Mesendoderm (in vitro differentiated cells): ENCODE measurements at regions not wholly inside any gene's neighbourhood (a gene's known extent, or its start where the extent isn't known, plus 50 kb on each side); places are given as distances from the start of the nearest gene placed in this dataset.

ENCODE experiments used
- DNase-seq: peaks from one replicate; pipeline ENCODE4 v3.0.0; 2013
- H2AK5ac ChIP-seq: 2 replicates; pipeline ENCODE4 v1.6.1; 2013; ENCODE audit warnings: low read length, inconsistent platforms
- H2BK120ac ChIP-seq: 2 replicates; pipeline ENCODE4 v1.6.1; 2013; ENCODE audit warnings: low read depth, mild to moderate bottlenecking, low read length, moderate library complexity, mixed read lengths
- H2BK15ac ChIP-seq: replicated peaks from 2 replicates; pipeline ENCODE4 v1.6.1; 2013; ENCODE audit warnings: low read depth, mild to moderate bottlenecking, moderate library complexity
- H2BK5ac ChIP-seq: 2 replicates; pipeline ENCODE4 v1.6.1; 2013; ENCODE audit warnings: low read length, inconsistent platforms
- H3K18ac ChIP-seq: 2 replicates; pipeline ENCODE4 v1.6.1; 2013; ENCODE audit warnings: mild to moderate bottlenecking, low read length, mixed read lengths
- H3K23ac ChIP-seq: one replicate; pipeline ENCODE4 v1.6.1; 2013; ENCODE audit warnings: low read length
- H3K27ac ChIP-seq: 2 replicates; pipeline ENCODE4 v1.5.1; 2013; ENCODE audit warnings: low read depth, mild to moderate bottlenecking, inconsistent platforms, low read length, moderate library complexity
- H3K27me3 ChIP-seq: 2 replicates; pipeline ENCODE4 v1.6.1; 2013; ENCODE audit warnings: low read length, control low read depth, mild to moderate bottlenecking, inconsistent platforms; ENCODE audit not compliant: insufficient read depth, poor library complexity
- H3K36me3 ChIP-seq: 2 replicates; pipeline ENCODE4 v1.6.1; 2013; ENCODE audit warnings: low read length, inconsistent platforms; ENCODE audit not compliant: control insufficient read depth, insufficient read depth
- H3K4ac ChIP-seq: one replicate; pipeline ENCODE4 v1.6.1; 2013; ENCODE audit warnings: low read depth, mild to moderate bottlenecking, low read length, moderate library complexity
- H3K4me1 ChIP-seq: 2 replicates; pipeline ENCODE4 v1.6.1; 2013; ENCODE audit warnings: low read depth, low read length, inconsistent platforms; ENCODE audit not compliant: control insufficient read depth
- H3K4me2 ChIP-seq: 2 replicates; pipeline ENCODE4 v1.6.1; 2013; ENCODE audit warnings: low read length
- H3K4me3 ChIP-seq: 2 replicates; pipeline ENCODE4 v1.5.1; 2013; ENCODE audit warnings: mild to moderate bottlenecking, low read length
- H3K56ac ChIP-seq: one replicate; pipeline ENCODE4 v1.6.1; 2013; ENCODE audit warnings: low read length
- H3K79me1 ChIP-seq: 2 replicates; pipeline ENCODE4 v1.6.1; 2013; ENCODE audit warnings: low read length, inconsistent platforms
- H3K79me2 ChIP-seq: 2 replicates; pipeline ENCODE4 v1.6.1; 2013; ENCODE audit warnings: mild to moderate bottlenecking, low read length; ENCODE audit not compliant: control insufficient read depth, insufficient read depth
- H3K9ac ChIP-seq: 2 replicates; pipeline ENCODE4 v1.6.1; 2013; ENCODE audit warnings: low read length, inconsistent platforms
- H4K5ac ChIP-seq: one replicate; pipeline ENCODE4 v1.6.1; 2013; ENCODE audit warnings: low read length
- H4K8ac ChIP-seq: one replicate; pipeline ENCODE4 v1.6.1; 2013; ENCODE audit warnings: low read depth, mild to moderate bottlenecking, control low read depth, low read length, moderate library complexity
- WGBS: extraction: QIAGEN DNeasy Blood & Tissue Kit; methylation state at CpG from one replicate; pipeline ENCODE4 v1.1.7; 2013; ENCODE audit warnings: low lambda C conversion rate, missing lambda C conversion rate; ENCODE audit not compliant: insufficient coverage; ENCODE audit errors: extremely low coverage; 5-methylcytosine and 5-hydroxymethylcytosine counted together

- no peak overlapping the region for H3K23ac ChIP-seq
- no peak for DNase-seq
- no peak overlapping the region for H3K4me2 ChIP-seq
These were observed 148.9 kb upstream of the VSTM2B start for GRCh38 chr19:29376855-29377354.

GRCh38 chr19:29378126-29378525 is 147.7 kb upstream of the VSTM2B start:
- no peak overlapping the region for H3K27ac ChIP-seq
- no peak overlapping the region for H3K23ac ChIP-seq
- no peaks in the 10 kb centered on the region for H3K27me3 ChIP-seq
- H3K9ac ChIP-seq = no peak overlapping the region
- no peak overlapping the region for H3K4me3 ChIP-seq
- no CpG with 5 or more reads among the region's 4 CpGs for WGBS
- no peak overlapping the region for H2AK5ac ChIP-seq
- no peak overlapping the region for H2BK120ac ChIP-seq
- no peak overlapping the region for H4K8ac ChIP-seq
- H4K5ac ChIP-seq = no peak overlapping the region
- no peaks in the 10 kb centered on the region for H3K4me1 ChIP-seq
- no peaks in the 10 kb centered on the region for H3K36me3 ChIP-seq
- no peak overlapping the region for H3K4me2 ChIP-seq
- no peak overlapping the region for H3K18ac ChIP-seq
- no peak overlapping the region for H3K4ac ChIP-seq
- H2BK5ac ChIP-seq = no peak overlapping the region
- no peak overlapping the region for H2BK15ac ChIP-seq
- H3K79me1 ChIP-seq = no peaks in the 10 kb centered on the region
- DNase-seq = no peak
- H3K56ac ChIP-seq = no peak overlapping the region
- H3K79me2 ChIP-seq = no peaks in the 10 kb centered on the region

More at GRCh38 chr19:29376855-29377354, 148.9 kb upstream of the VSTM2B start:
- Histone ChIP-seq H4K5ac (no peak overlapping the region), H2BK120ac (no peak overlapping the region), H3K36me3 (no peaks in the 10 kb centered on the region), H3K79me1 (no peaks in the 10 kb centered on the region), H2BK5ac (no peak overlapping the region), H3K56ac (no peak overlapping the region), H2BK15ac (no peak overlapping the region), H3K4me3 (no peak overlapping the region), H3K18ac (no peak overlapping the region), H3K4me1 (no peaks in the 10 kb centered on the region), H4K8ac (no peak overlapping the region), H3K4ac (no peak overlapping the region), H3K27ac (no peak overlapping the region), H3K9ac (no peak overlapping the region), H2AK5ac (no peak overlapping the region), H3K79me2 (no peaks in the 10 kb centered on the region), H3K27me3 (no peaks in the 10 kb centered on the region)
- no CpG with 5 or more reads among the region's 5 CpGs for WGBS

DNA sequence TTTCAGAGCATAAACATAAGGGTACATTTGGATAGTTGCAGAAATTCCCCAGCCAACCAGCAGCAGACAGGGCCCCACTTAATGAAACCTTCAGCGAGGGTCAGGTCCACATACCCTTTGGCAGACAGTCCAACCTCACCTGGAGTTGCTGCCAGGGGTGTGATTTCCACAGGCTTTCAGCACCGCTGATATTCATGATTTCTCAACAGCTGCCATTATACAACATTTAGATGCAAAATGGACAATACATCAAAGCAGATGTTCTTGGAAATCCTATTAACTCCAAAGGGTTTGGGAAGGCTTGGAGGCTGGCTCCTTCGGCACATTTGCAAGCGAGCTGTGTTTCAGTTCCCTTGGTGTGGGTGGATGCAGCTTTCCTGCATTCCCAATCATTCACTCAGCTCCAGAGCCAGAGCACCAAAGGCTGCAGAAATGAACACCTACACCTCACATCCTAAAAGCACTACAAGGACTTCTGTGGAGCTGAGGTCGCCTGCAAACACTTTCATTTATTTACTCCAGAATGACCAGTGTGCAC is 147.2 kb upstream of the VSTM2B start:
- H3K4me3 ChIP-seq = no peak overlapping the region
- no peaks in the 10 kb centered on the region for H3K79me1 ChIP-seq
- no peak overlapping the region for H3K27ac ChIP-seq
- no peaks in the 10 kb centered on the region for H3K36me3 ChIP-seq
- H3K79me2 ChIP-seq = no peaks in the 10 kb centered on the region
- H2BK5ac ChIP-seq = no peak overlapping the region
- no peak overlapping the region for H3K4me2 ChIP-seq
- no peak overlapping the region for H3K9ac ChIP-seq
- no peak overlapping the region for H4K8ac ChIP-seq
- no CpG with 5 or more reads among the region's 5 CpGs for WGBS
- H3K56ac ChIP-seq = no peak overlapping the region
- no peaks in the 10 kb centered on the region for H3K4me1 ChIP-seq
- H3K18ac ChIP-seq = no peak overlapping the region
- no peak overlapping the region for H3K23ac ChIP-seq
- no peak overlapping the region for H3K4ac ChIP-seq
- H2BK15ac ChIP-seq = no peak overlapping the region
- DNase-seq = no peak
- no peak overlapping the region for H2BK120ac ChIP-seq
- no peak overlapping the region for H2AK5ac ChIP-seq
- no peak overlapping the region for H4K5ac ChIP-seq
- no peaks in the 10 kb centered on the region for H3K27me3 ChIP-seq

GRCh38 chr19:29379257-29380021 is 146.4 kb upstream of the VSTM2B start:
- no peak for DNase-seq
- no peak overlapping the region for H3K9ac ChIP-seq
- no CpG with 5 or more reads among the region's 13 CpGs for WGBS

DNA sequence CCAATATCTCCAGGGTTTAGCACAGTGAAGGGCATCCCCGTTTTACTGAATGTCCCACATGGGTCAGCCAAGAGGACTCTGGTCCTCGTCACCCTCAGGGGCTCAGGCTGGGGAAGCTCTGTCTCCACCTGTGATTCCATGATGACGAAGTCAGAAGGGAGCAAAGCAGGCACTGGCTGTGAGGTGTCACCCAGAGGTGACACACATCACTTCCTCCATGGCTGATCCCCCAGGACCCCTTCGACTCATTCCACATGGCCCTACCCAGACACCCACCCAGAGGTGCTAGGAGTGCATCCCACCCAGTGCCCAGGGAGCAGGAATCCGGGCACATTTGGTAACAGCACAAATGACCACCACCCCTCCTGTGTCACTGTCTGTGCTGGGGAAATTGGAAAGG is 145.2 kb upstream of the VSTM2B start:
- Histone ChIP-seq H3K18ac (no peak overlapping the region), H3K23ac (no peak overlapping the region), H3K27me3 (no peaks in the 10 kb centered on the region), H3K4me1 (no peaks in the 10 kb centered on the region), H3K36me3 (no peaks in the 10 kb centered on the region), H3K4me3 (no peak overlapping the region), H3K79me2 (no peaks in the 10 kb centered on the region), H3K9ac (no peak overlapping the region), H2BK15ac (no peak overlapping the region), H4K8ac (no peak overlapping the region), H2AK5ac (no peak overlapping the region), H2BK120ac (no peak overlapping the region), H3K4me2 (no peak overlapping the region), H4K5ac (no peak overlapping the region), H2BK5ac (no peak overlapping the region), H3K56ac (no peak overlapping the region), H3K79me1 (no peaks in the 10 kb centered on the region), H3K27ac (no peak overlapping the region), H3K4ac (no peak overlapping the region)
- DNase-seq = no peak
- no CpG with 5 or more reads among the region's 5 CpGs for WGBS

More at GRCh38 chr19:29379257-29380021, 146.4 kb upstream of the VSTM2B start:
- no peak overlapping the region for H3K27ac ChIP-seq
- no peaks in the 10 kb centered on the region for H3K79me1 ChIP-seq
- H3K27me3 ChIP-seq = no peaks in the 10 kb centered on the region
- H4K8ac ChIP-seq = no peak overlapping the region
- H3K4me1 ChIP-seq = no peaks in the 10 kb centered on the region
- H3K79me2 ChIP-seq = no peaks in the 10 kb centered on the region
- H2AK5ac ChIP-seq = no peak overlapping the region
- no peak overlapping the region for H3K4me3 ChIP-seq
- no peak overlapping the region for H3K56ac ChIP-seq
- no peak overlapping the region for H3K4me2 ChIP-seq
- H4K5ac ChIP-seq = no peak overlapping the region
- H3K23ac ChIP-seq = no peak overlapping the region
- H3K36me3 ChIP-seq = no peaks in the 10 kb centered on the region
- H3K18ac ChIP-seq = no peak overlapping the region
- H2BK15ac ChIP-seq = no peak overlapping the region
- H3K4ac ChIP-seq = no peak overlapping the region
- H2BK120ac ChIP-seq = no peak overlapping the region
- H2BK5ac ChIP-seq = no peak overlapping the region
